A549 (cell line): ENCODE measurements at regions not wholly inside any gene's neighbourhood (a gene's known extent, or its start where the extent isn't known, plus 50 kb on each side); places are given as distances from the start of the nearest gene placed in this dataset.

Source experiments
- ATAC-seq, 2 experiments: fragments of 200-7000 bp in 1 of 2; fragments of >200 bp in 1 of 2; cut with Nextera tagmentation in 1 of 2; cut with Tn5 transposase in 1 of 2; 3 replicates each; pipeline versions ENCODE4 v1.8.0 to v1.9.1; 2018 to 2020; ENCODE audit warnings: mild to moderate bottlenecking in 1 of 2, moderate library complexity in 1 of 2
- CTCF ChIA-PET: fragments of 300-600 bp; sonication (Branson Sonifier 250); formaldehyde crosslinking; extraction: SDS; loops from one replicate; lab custom pipeline; 2021; ENCODE audit warnings: antibody characterized with exemption, inconsistent platforms; lab: Yijun Ruan, JAX
- POLR2A ChIA-PET: fragments of 350-600 bp; formaldehyde crosslinking; extraction: SDS; loops from one replicate; lab custom pipeline; 2021; ENCODE audit warnings: antibody characterized with exemption, inconsistent platforms; lab: Yijun Ruan, JAX
- DNase-seq, 2 experiments: peaks; one replicate each; pipeline versions ENCODE4 v3.0.0 to v3.0.0-alpha.2; 2011 to 2016; ENCODE audit warnings: low read depth in 1 of 2, low spot score in 1 of 2
- FAIRE-seq: peaks from 2 replicates; lab custom pipeline; 2011; peaks lifted over from hg19 to GRCh38; lab: Jason Lieb, UNC
- H3K27ac ChIP-seq, 2 experiments: fragments of >200 bp; sonication (Bioruptor Twin); formaldehyde crosslinking; 3 replicates each; pipeline ENCODE4 v1.5.1; 2016 to 2017
- H3K4me1 ChIP-seq: fragments of >200 bp; sonication (Bioruptor Twin); formaldehyde crosslinking; 3 replicates; pipeline ENCODE4 v1.6.1; 2016
- H3K4me2 ChIP-seq: fragments of >200 bp; sonication (Bioruptor Twin); formaldehyde crosslinking; 3 replicates; pipeline ENCODE4 v1.6.1; 2016
- H3K4me3 ChIP-seq: fragments of >200 bp; sonication (Bioruptor Twin); formaldehyde crosslinking; 3 replicates; pipeline ENCODE4 v1.5.1; 2016
- H3K9me3 ChIP-seq: fragments of >200 bp; sonication (Bioruptor Twin); formaldehyde crosslinking; 3 replicates; pipeline ENCODE4 v1.6.1; 2016
- CHD2 ChIP-seq: fragments of 150-350 bp; IDR thresholded peaks from 2 replicates; pipeline ENCODE4 v1.6.1; 2014; ENCODE audit warnings: low read length; ENCODE audit not compliant: partially characterized antibody
- CTCF ChIP-seq: fragments of >200 bp; sonication (Bioruptor Twin); formaldehyde crosslinking; IDR thresholded peaks from 3 replicates; pipeline ENCODE4 v1.5.1; 2016
- EHMT2 ChIP-seq: fragments of 200-600 bp; sonication (generic); IDR thresholded peaks from 2 replicates; pipeline ENCODE4 v1.6.1; 2016; ENCODE audit warnings: antibody characterized with exemption, low read depth, mild to moderate bottlenecking, moderate library complexity
- ESRRA ChIP-seq: fragments of 150-350 bp; IDR thresholded peaks from 2 replicates; pipeline ENCODE4 v1.6.1; 2014; ENCODE audit warnings: mild to moderate bottlenecking, low read length, borderline replicate concordance
- FOSL2 ChIP-seq, 2 experiments: fragments of 450-650 bp in 1 of 2; fragments of >200 bp in 1 of 2; sonication (Bioruptor Twin) in 1 of 2; formaldehyde crosslinking; IDR thresholded peaks; 2 replicates each; pipeline versions ENCODE4 v1.5.0 to v1.6.1; 2016 to 2020; ENCODE audit warnings: mild to moderate bottlenecking in 1 of 2, moderate library complexity in 1 of 2
- FOXS1 ChIP-seq: fragments of 250-450 bp; sonication (Bioruptor Pico); IDR thresholded peaks from 2 replicates; pipeline ENCODE4 v1.5.0; 2020; ENCODE audit warnings: mild to moderate bottlenecking, moderate library complexity
- HMGXB4 ChIP-seq: fragments of 250-450 bp; sonication (Bioruptor Pico); IDR thresholded peaks from 2 replicates; pipeline ENCODE4 v1.5.0; 2021; ENCODE audit warnings: mild to moderate bottlenecking, moderate library complexity, borderline replicate concordance
- HOXB13 ChIP-seq: fragments of 250-450 bp; sonication (Bioruptor Pico); IDR thresholded peaks from 2 replicates; pipeline ENCODE4 v1.5.0; 2020; ENCODE audit warnings: low read depth, mild to moderate bottlenecking, moderate library complexity
- KDM1A ChIP-seq: fragments of 200-600 bp; sonication (generic); IDR thresholded peaks from 2 replicates; pipeline ENCODE4 v1.6.1; 2016; ENCODE audit warnings: low read depth, mild to moderate bottlenecking
- KDM5A ChIP-seq: fragments of 200-600 bp; sonication (generic); IDR thresholded peaks from 2 replicates; pipeline ENCODE4 v1.6.1; 2016; ENCODE audit warnings: antibody characterized with exemption, mild to moderate bottlenecking
- MYC ChIP-seq: IDR thresholded peaks from 2 replicates; pipeline ENCODE4 v1.6.1; 2012; ENCODE audit warnings: mild to moderate bottlenecking, inconsistent platforms, low read length, improper control_type of control experiment, borderline replicate concordance
- PHF8 ChIP-seq: fragments of 200-600 bp; sonication (generic); IDR thresholded peaks from 2 replicates; pipeline ENCODE4 v1.6.1; 2016; ENCODE audit warnings: low read depth, mild to moderate bottlenecking, antibody characterized with exemption, moderate library complexity, borderline replicate concordance
- RAD21 ChIP-seq, 2 experiments: fragments of >200 bp in 1 of 2; sonication (Bioruptor Twin) in 1 of 2; formaldehyde crosslinking in 1 of 2; IDR thresholded peaks in 1 of 2; conservative IDR thresholded peaks in 1 of 2; 2 replicates in 1 of 2; 3 replicates in 1 of 2; pipeline ENCODE4 v1.6.1; 2012 to 2018; ENCODE audit warnings: inconsistent platforms in 1 of 2
- RCOR1 ChIP-seq: fragments of 150-350 bp; IDR thresholded peaks from 2 replicates; pipeline ENCODE4 v1.6.1; 2014; ENCODE audit warnings: antibody characterized with exemption, low read length, low read depth
- RNF2 ChIP-seq: fragments of 200-600 bp; sonication (generic); IDR thresholded peaks from 2 replicates; pipeline ENCODE4 v1.6.1; 2016; ENCODE audit warnings: low read depth, mild to moderate bottlenecking, antibody characterized with exemption, moderate library complexity, borderline replicate concordance
- USF2 ChIP-seq: fragments of 450-650 bp; IDR thresholded peaks from 2 replicates; pipeline ENCODE4 v1.6.1; 2014; ENCODE audit warnings: antibody characterized with exemption
- ZFP36 ChIP-seq: fragments of 450-650 bp; IDR thresholded peaks from 2 replicates; pipeline ENCODE4 v1.6.1; 2014; ENCODE audit warnings: borderline replicate concordance; ENCODE audit not compliant: partially characterized antibody
- WGBS: methylation state at CpG from one replicate; pipeline ENCODE4 v1.1.6; 2017; ENCODE audit errors: missing lambda C conversion rate; 5-methylcytosine and 5-hydroxymethylcytosine counted together
- TF ChIP-seq, protein P1 (sequence below): IDR thresholded peaks from 2 replicates; pipeline ENCODE4 v1.6.1; 2012

- no peaks in the 10 kb centered on the region for H3K9me3 ChIP-seq
- POLR2A ChIA-PET = no interaction called here
Measured at GRCh38 chr5:34475249-34475966, 180.7 kb upstream of the RAI14 start.

DNA sequence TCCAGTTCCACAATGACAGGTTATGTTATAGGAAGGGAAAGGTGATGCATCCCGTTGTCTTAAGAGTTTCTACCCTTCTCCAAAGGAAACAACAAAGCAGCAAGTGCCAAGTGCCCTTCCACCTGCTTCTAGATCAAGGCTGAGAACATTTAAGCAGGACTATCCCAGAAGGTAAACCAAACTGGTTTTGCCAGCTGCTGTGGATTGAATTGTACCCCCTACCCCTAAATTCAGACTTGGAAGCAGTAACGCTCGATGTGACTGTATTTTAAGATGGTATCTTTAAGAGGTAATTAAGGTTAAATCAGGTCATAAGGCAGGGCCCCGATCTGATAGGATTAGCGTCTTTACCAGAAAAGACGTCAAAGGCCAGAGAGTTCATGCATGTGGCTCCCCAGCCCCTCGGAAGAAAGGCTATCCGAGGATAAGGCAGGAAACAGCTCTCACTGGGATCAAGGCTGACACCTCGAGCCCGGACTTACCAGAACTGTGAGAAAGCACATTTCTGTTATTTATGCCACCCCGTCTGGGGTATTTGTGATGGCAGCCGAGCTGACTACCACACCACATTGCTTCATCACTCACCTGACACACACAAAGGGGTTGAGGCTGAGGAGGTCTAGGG is 179.1 kb upstream of the RAI14 start:
- CTCF ChIA-PET = interaction anchor here (0.7 to 34.1 kb wide), 8 partner anchors 9 to 525 kb away, joined by 3 to 621 read pairs (median 18); partner anchors contain the start of genes BRIX1 and RAD1
- H3K4me3 ChIP-seq = no peak overlapping the region
- FAIRE-seq (no peak), ATAC-seq (no peak), DNase-seq (no peak)
- POLR2A ChIA-PET = interaction anchor here (0.6 to 0.9 kb wide), 2 partner anchors 362 to 438 kb away, joined by 3 read pairs; partner anchors contain the start of genes BRIX1, RAD1 and TTC23L
- H3K9me3 ChIP-seq = no peaks in the 10 kb centered on the region
- H3K27ac ChIP-seq = no peak overlapping the region
- H3K4me1 ChIP-seq = no peaks in the 10 kb centered on the region
- 66% methylated on average over 12 of the region's 12 CpGs for WGBS
- H3K4me2 ChIP-seq = no peak overlapping the region
- TF ChIP-seq EHMT2 (no peak), KDM5A (no peak), RNF2 (no peak), RAD21 (conservative IDR thresholded peaks at IDR 0.05 in 1 of 2, IDR thresholded peaks at IDR 0.05 in 1 of 2) (no peak), MYC (no peak), ZFP36 (no peak), ESRRA (no peak), HMGXB4 (CRISPR knock-in tag) (no peak), USF2 (no peak), FOSL2 (IDR thresholded peaks at IDR 0.05) (no peak), FOSL2 (CRISPR knock-in tag; IDR thresholded peaks at IDR 0.05) (no peak), CHD2 (no peak), FOXS1 (CRISPR knock-in tag) (no peak), HOXB13 (CRISPR knock-in tag) (no peak), KDM1A (no peak), CTCF (no peak), PHF8 (no peak)
- TF ChIP-seq, protein P1, sequence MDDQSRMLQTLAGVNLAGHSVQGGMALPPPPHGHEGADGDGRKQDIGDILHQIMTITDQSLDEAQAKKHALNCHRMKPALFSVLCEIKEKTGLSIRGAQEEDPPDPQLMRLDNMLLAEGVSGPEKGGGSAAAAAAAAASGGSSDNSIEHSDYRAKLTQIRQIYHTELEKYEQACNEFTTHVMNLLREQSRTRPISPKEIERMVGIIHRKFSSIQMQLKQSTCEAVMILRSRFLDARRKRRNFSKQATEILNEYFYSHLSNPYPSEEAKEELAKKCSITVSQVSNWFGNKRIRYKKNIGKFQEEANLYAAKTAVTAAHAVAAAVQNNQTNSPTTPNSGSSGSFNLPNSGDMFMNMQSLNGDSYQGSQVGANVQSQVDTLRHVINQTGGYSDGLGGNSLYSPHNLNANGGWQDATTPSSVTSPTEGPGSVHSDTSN = no peak

More at GRCh38 chr5:34475249-34475966, 180.7 kb upstream of the RAI14 start:
- no peak overlapping the region for H3K27ac ChIP-seq
- FAIRE-seq (no peak), ATAC-seq (no peak), DNase-seq (no peak)
- no peak for TF ChIP-seq RCOR1
- no peak overlapping the region for H3K4me3 ChIP-seq
- CTCF ChIA-PET = interaction anchor here (0.6 to 34.1 kb wide), 19 partner anchors 9 to 526 kb away, joined by 3 to 621 read pairs (median 5); partner anchors contain the start of genes BRIX1, DNAJC21, RAD1 and TTC23L
- no peak overlapping the region for H3K4me2 ChIP-seq
- WGBS = 82% methylated on average over 13 of the region's 13 CpGs
- H3K4me1 ChIP-seq = no peaks in the 10 kb centered on the region
